HG02678 (cell line): ENCODE measurements at regions not wholly inside any gene's neighbourhood (a gene's known extent, or its start where the extent isn't known, plus 50 kb on each side); places are given as distances from the start of the nearest gene placed in this dataset.

Experiments
- ATAC-seq: cut with Tn5 transposase; IDR thresholded peaks from one replicate; pipeline ENCODE4 v1.9.1; 2021; ENCODE audit warnings: mild to moderate bottlenecking, moderate library complexity; ENCODE audit not compliant: unreplicated experiment

- ATAC-seq: no peak
Observed at GRCh38 chr12:77433799-77434198, 368.4 kb upstream of the E2F7 start.

- no peak for ATAC-seq
Observed at GRCh38 chr12:77429426-77429825, 364.1 kb upstream of the E2F7 start.

- ATAC-seq: no peak
Observed at GRCh38 chr12:77421152-77421551, 355.8 kb upstream of the E2F7 start.

- no peak for ATAC-seq
Observed at GRCh38 chr12:77409551-77409950, 344.2 kb upstream of the E2F7 start.

GRCh38 chr12:77407931-77408330 lies 342.6 kb upstream of the E2F7 start:
- ATAC-seq: no peak

- no peak for ATAC-seq
Observed at GRCh38 chr12:77406219-77406905, 341.0 kb upstream of the E2F7 start.

GRCh38 chr12:77402716-77403115 lies 337.3 kb upstream of the E2F7 start:
- ATAC-seq: no peak

GRCh38 chr12:77401770-77402081 lies 336.4 kb upstream of the E2F7 start:
- ATAC-seq: no peak

- ATAC-seq: no peak
Observed at GRCh38 chr12:77401064-77401769, 335.8 kb upstream of the E2F7 start.

GRCh38 chr12:77392467-77393088 lies 327.2 kb upstream of the E2F7 start:
- ATAC-seq: no peak

GRCh38 chr12:77388445-77389265 lies 323.3 kb upstream of the E2F7 start:
- ATAC-seq: no peak

GRCh38 chr12:77387671-77388070 lies 322.3 kb upstream of the E2F7 start:
- ATAC-seq: no peak

- no peak for ATAC-seq
Observed at GRCh38 chr12:77387214-77387613, 321.8 kb upstream of the E2F7 start.

GRCh38 chr12:77384941-77385340 lies 319.6 kb upstream of the E2F7 start:
- ATAC-seq: no peak

- ATAC-seq: no peak
Observed at GRCh38 chr12:77382096-77382742, 316.9 kb upstream of the E2F7 start.

GRCh38 chr12:77377622-77378021 lies 312.3 kb upstream of the E2F7 start:
- ATAC-seq: no peak

GRCh38 chr12:77377116-77377515 lies 311.7 kb upstream of the E2F7 start:
- no peak for ATAC-seq

GRCh38 chr12:77374673-77375072 lies 309.3 kb upstream of the E2F7 start:
- ATAC-seq: no peak

GRCh38 chr12:77372494-77372893 lies 307.1 kb upstream of the E2F7 start:
- ATAC-seq: no peak

- ATAC-seq: no peak
Observed at GRCh38 chr12:77372026-77372425, 306.7 kb upstream of the E2F7 start.

- no peak for ATAC-seq
Observed at GRCh38 chr12:77368379-77368778, 303.0 kb upstream of the E2F7 start.
